ENCODE measurements at regions not wholly inside any gene's neighbourhood (a gene's known extent, or its start where the extent isn't known, plus 50 kb on each side); places are given as distances from the start of the nearest gene placed in this dataset.

DNA sequence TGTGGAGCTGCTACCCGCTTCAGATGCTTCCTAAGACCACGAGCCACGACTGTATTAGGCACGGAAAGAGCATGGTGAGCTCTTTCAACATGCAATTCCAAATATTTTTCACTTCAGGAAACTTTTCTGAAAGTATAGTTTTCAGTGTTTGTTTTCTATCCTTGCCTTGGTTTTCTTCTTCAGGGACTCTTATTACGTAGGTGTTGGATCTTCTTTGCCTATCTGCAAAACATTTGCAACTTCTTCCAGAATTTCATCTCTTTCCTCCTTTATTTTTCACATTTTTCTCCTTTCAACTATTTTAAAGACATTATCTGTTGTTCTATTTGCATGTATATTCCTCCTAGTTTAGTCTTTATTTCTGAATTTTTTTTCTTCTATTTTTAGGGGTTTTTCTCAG is 148.9 kb upstream of the LSM14A start:
- TF ChIP-seq, protein P1, sequence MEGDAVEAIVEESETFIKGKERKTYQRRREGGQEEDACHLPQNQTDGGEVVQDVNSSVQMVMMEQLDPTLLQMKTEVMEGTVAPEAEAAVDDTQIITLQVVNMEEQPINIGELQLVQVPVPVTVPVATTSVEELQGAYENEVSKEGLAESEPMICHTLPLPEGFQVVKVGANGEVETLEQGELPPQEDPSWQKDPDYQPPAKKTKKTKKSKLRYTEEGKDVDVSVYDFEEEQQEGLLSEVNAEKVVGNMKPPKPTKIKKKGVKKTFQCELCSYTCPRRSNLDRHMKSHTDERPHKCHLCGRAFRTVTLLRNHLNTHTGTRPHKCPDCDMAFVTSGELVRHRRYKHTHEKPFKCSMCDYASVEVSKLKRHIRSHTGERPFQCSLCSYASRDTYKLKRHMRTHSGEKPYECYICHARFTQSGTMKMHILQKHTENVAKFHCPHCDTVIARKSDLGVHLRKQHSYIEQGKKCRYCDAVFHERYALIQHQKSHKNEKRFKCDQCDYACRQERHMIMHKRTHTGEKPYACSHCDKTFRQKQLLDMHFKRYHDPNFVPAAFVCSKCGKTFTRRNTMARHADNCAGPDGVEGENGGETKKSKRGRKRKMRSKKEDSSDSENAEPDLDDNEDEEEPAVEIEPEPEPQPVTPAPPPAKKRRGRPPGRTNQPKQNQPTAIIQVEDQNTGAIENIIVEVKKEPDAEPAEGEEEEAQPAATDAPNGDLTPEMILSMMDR (IDR thresholded peaks at IDR 0.05; ENCODE audit: low read depth, low read length, poor library complexity, severe bottlenecking): no peak
- no peak for TF ChIP-seq EZH2phosphoT487 (IDR thresholded peaks at IDR 0.05; ENCODE audit: borderline replicate concordance, low read length)
